ENCODE measurements at regions not wholly inside any gene's neighbourhood (a gene's known extent, or its start where the extent isn't known, plus 50 kb on each side); places are given as distances from the start of the nearest gene placed in this dataset.

GRCh38 chr11:116086426-116086825, 582.2 kb upstream of the CADM1 start:
- Histone ChIP-seq H3K27me3 (peaks cover 11% of the 10 kb centered on the region), H3K4me1 (no peaks in the 10 kb centered on the region), H3K4me3 (no peak overlapping the region), H3K27ac (no peak overlapping the region), H3K36me3 (no peaks in the 10 kb centered on the region), H3K9me3 (no peaks in the 10 kb centered on the region)
- no peak for ATAC-seq
- WGBS, 2 donors (ENCODE audit: low coverage in 1 of 2): 78% methylated on average over 1 of the region's 1 CpG; no CpG with 5 or more reads in 1 of the 2 donors
- TF ChIP-seq EP300 (IDR thresholded peaks at IDR 0.05) (no peak), CTCF (IDR thresholded peaks at IDR 0.05) (no peak), POLR2A (IDR thresholded peaks at IDR 0.05) (no peak), POLR2AphosphoS5 (IDR thresholded peaks at IDR 0.05) (no peak)

- Histone ChIP-seq H3K4me3 (no peak overlapping the region), H3K4me1 (no peaks in the 10 kb centered on the region), H3K36me3 (no peaks in the 10 kb centered on the region), H3K9me3 (peaks cover 0 to 8% (median 0%) of the 10 kb centered on the region in 3 donors), H3K27ac (no peak overlapping the region), H3K27me3 (peaks cover 11% of the 10 kb centered on the region)
- no peak for TF ChIP-seq CTCF (IDR thresholded peaks at IDR 0.05)
- 65 to 85% methylated on average over 3 to 7 of the region's 7 CpGs for WGBS, 2 donors (ENCODE audit: low coverage in 1 of 2)
- no peak for ATAC-seq
Measured at GRCh38 chr11:116085031-116085635, 580.9 kb upstream of the CADM1 start.

GRCh38 chr11:116084511-116084910, 580.3 kb upstream of the CADM1 start:
- TF ChIP-seq EP300 (IDR thresholded peaks at IDR 0.05) (no peak), POLR2AphosphoS5 (IDR thresholded peaks at IDR 0.05) (no peak), POLR2A (IDR thresholded peaks at IDR 0.05) (no peak), CTCF (IDR thresholded peaks at IDR 0.05) (no peak)
- Histone ChIP-seq H3K27ac (no peak overlapping the region), H3K9me3 (peaks cover 0 to 10% (median 0%) of the 10 kb centered on the region in 3 donors), H3K4me1 (no peaks in the 10 kb centered on the region), H3K4me3 (no peak overlapping the region), H3K36me3 (no peaks in the 10 kb centered on the region), H3K27me3 (peaks cover 11% of the 10 kb centered on the region)
- WGBS, 2 donors (ENCODE audit: low coverage in 1 of 2): 74 to 89% methylated on average over 4 to 6 of the region's 6 CpGs
- ATAC-seq: no peak

GRCh38 chr11:116082256-116082655, 578.0 kb upstream of the CADM1 start:
- peaks cover 20% of the 10 kb centered on the region for H3K27me3 ChIP-seq

More at GRCh38 chr11:116082256-116082655, 578.0 kb upstream of the CADM1 start:
- WGBS, 2 donors (ENCODE audit: low coverage in 1 of 2): 94 to 100% methylated on average over 3 to 4 of the region's 5 CpGs
- Histone ChIP-seq H3K27ac (no peak overlapping the region), H3K36me3 (no peaks in the 10 kb centered on the region), H3K4me3 (no peak overlapping the region), H3K4me1 (no peaks in the 10 kb centered on the region), H3K9me3 (peaks cover 0 to 10% (median 0%) of the 10 kb centered on the region in 3 donors)
- no peak for ATAC-seq
- TF ChIP-seq CTCF (IDR thresholded peaks at IDR 0.05): no peak
- no peak for TF ChIP-seq POLR2AphosphoS5 (IDR thresholded peaks at IDR 0.05)
- TF ChIP-seq EP300 (IDR thresholded peaks at IDR 0.05): no peak
- no peak for TF ChIP-seq POLR2A (IDR thresholded peaks at IDR 0.05)

Measured in gastroesophageal sphincter (tissue), 4 donors.